Astrocyte (in vitro differentiated cells and primary cell): ENCODE measurements at regions not wholly inside any gene's neighbourhood (a gene's known extent, or its start where the extent isn't known, plus 50 kb on each side); places are given as distances from the start of the nearest gene placed in this dataset.

Experiments used
- DNase-seq: peaks from one replicate; pipeline ENCODE4 v3.0.0-alpha.2; 2010; ENCODE audit warnings: low read depth
- FAIRE-seq: peaks from 2 replicates; lab custom pipeline; 2011; peaks lifted over from hg19 to GRCh38; lab: Jason Lieb, UNC
- H2AFZ ChIP-seq: 2 replicates; pipeline ENCODE4 v1.6.0; 2012; ENCODE audit warnings: low read depth, low read length, inconsistent platforms
- H3K27ac ChIP-seq: 2 replicates; pipeline ENCODE4 v1.5.1; 2011; ENCODE audit warnings: low read depth, low read length, inconsistent platforms
- H3K27me3 ChIP-seq: 2 replicates; pipeline ENCODE4 v1.6.0; 2011; ENCODE audit warnings: low read length, inconsistent platforms; ENCODE audit not compliant: insufficient read depth
- H3K36me3 ChIP-seq: 2 replicates; pipeline ENCODE4 v1.5.1; 2011; ENCODE audit warnings: low read length, inconsistent platforms; ENCODE audit not compliant: insufficient read depth
- H3K4me1 ChIP-seq: 2 replicates; pipeline ENCODE4 v1.5.1; 2011; ENCODE audit warnings: low read length, inconsistent platforms; ENCODE audit not compliant: insufficient read depth
- H3K4me2 ChIP-seq: 2 replicates; pipeline ENCODE4 v1.6.0; 2012; ENCODE audit warnings: low read length, inconsistent platforms
- H3K4me3 ChIP-seq: 2 replicates; pipeline ENCODE4 v1.5.1; 2011; ENCODE audit warnings: low read depth, mild to moderate bottlenecking, low read length, inconsistent platforms; ENCODE audit not compliant: insufficient read depth
- H3K79me2 ChIP-seq: 2 replicates; pipeline ENCODE4 v1.6.0; 2012; ENCODE audit warnings: mild to moderate bottlenecking, low read length, inconsistent platforms; ENCODE audit not compliant: insufficient read depth
- H3K9ac ChIP-seq: 2 replicates; pipeline ENCODE4 v1.6.0; 2012; ENCODE audit warnings: mild to moderate bottlenecking, low read length, inconsistent platforms
- H3K9me3 ChIP-seq: 2 replicates; pipeline ENCODE4 v1.5.1; 2012; ENCODE audit warnings: low read depth, mild to moderate bottlenecking, low read length, inconsistent platforms; ENCODE audit not compliant: insufficient read depth
- H4K20me1 ChIP-seq: 2 replicates; pipeline ENCODE4 v1.6.0; 2012; ENCODE audit warnings: low read length, inconsistent platforms; ENCODE audit not compliant: insufficient read depth
- H3K27ac Mint-ChIP-seq: one replicate; pipeline ENCODE4 v1.8.0; 2021; ENCODE audit warnings: mild to moderate bottlenecking, mixed read lengths; ENCODE audit not compliant: unreplicated experiment
- H3K27me3 Mint-ChIP-seq: one replicate; pipeline ENCODE4 v1.8.0; 2021; ENCODE audit warnings: low read depth, mixed read lengths; ENCODE audit not compliant: unreplicated experiment
- H3K36me3 Mint-ChIP-seq: one replicate; pipeline ENCODE4 v1.8.0; 2021; ENCODE audit warnings: low read depth, mixed read lengths; ENCODE audit not compliant: unreplicated experiment
- H3K4me1 Mint-ChIP-seq: one replicate; pipeline ENCODE4 v1.8.0; 2021; ENCODE audit warnings: low read depth, mixed read lengths; ENCODE audit not compliant: unreplicated experiment
- H3K4me3 Mint-ChIP-seq: one replicate; pipeline ENCODE4 v1.8.0; 2021; ENCODE audit warnings: mild to moderate bottlenecking, moderate library complexity, mixed read lengths; ENCODE audit not compliant: unreplicated experiment
- H3K9me3 Mint-ChIP-seq: one replicate; pipeline ENCODE4 v1.8.0; 2021; ENCODE audit warnings: mild to moderate bottlenecking, mixed read lengths; ENCODE audit not compliant: unreplicated experiment
- CTCF ChIP-seq: IDR thresholded peaks from 2 replicates; pipeline ENCODE4 v1.5.1; 2011; ENCODE audit warnings: low read depth, mild to moderate bottlenecking, inconsistent platforms, low read length, moderate library complexity; ENCODE audit not compliant: insufficient read depth
- EZH2 ChIP-seq: IDR thresholded peaks from 2 replicates; pipeline ENCODE4 v1.6.1; 2012; ENCODE audit warnings: mild to moderate bottlenecking, low read length, inconsistent platforms; ENCODE audit not compliant: insufficient read depth

- Histone ChIP-seq H2AFZ (no peak overlapping the region), H3K4me1 (no peaks in the 10 kb centered on the region), H3K9me3 (no peaks in the 10 kb centered on the region), H3K9ac (no peak overlapping the region), H3K36me3 (no peaks in the 10 kb centered on the region), H3K79me2 (no peaks in the 10 kb centered on the region), H3K4me3 (no peak overlapping the region), H3K27ac (no peak overlapping the region), H4K20me1 (no peaks in the 10 kb centered on the region), H3K27me3 (no peaks in the 10 kb centered on the region), H3K4me2 (no peak overlapping the region)
- Mint-ChIP-seq H3K4me1 (peaks cover 3% of the 10 kb centered on the region), H3K4me3 (no peak overlapping the region), H3K36me3 (no peaks in the 10 kb centered on the region), H3K27me3 (peaks cover 5% of the 10 kb centered on the region), H3K9me3 (no peaks in the 10 kb centered on the region), H3K27ac (no peak overlapping the region)
- FAIRE-seq, result no peak
- no peak for TF ChIP-seq EZH2
- TF ChIP-seq CTCF, result no peak
- DNase-seq, result no peak
Observed at GRCh38 chr3:152706991-152707713, 127.8 kb upstream of the P2RY1 start.

- H3K27ac Mint-ChIP-seq, result no peak overlapping the region
- Histone ChIP-seq H3K4me1 (no peaks in the 10 kb centered on the region), H3K4me3 (no peak overlapping the region), H3K9ac (no peak overlapping the region), H3K36me3 (no peaks in the 10 kb centered on the region), H3K4me2 (no peak overlapping the region), H2AFZ (no peak overlapping the region), H3K79me2 (no peaks in the 10 kb centered on the region), H4K20me1 (no peaks in the 10 kb centered on the region), H3K27ac (no peak overlapping the region), H3K27me3 (no peaks in the 10 kb centered on the region), H3K9me3 (no peaks in the 10 kb centered on the region)
- H3K36me3 Mint-ChIP-seq, result no peaks in the 10 kb centered on the region
- H3K4me3 Mint-ChIP-seq, result no peak overlapping the region
- H3K9me3 Mint-ChIP-seq, result no peaks in the 10 kb centered on the region
- DNase-seq, result no peak
- peaks cover 3% of the 10 kb centered on the region for H3K4me1 Mint-ChIP-seq
- no peak for TF ChIP-seq CTCF
- no peak for TF ChIP-seq EZH2
- peaks cover 5% of the 10 kb centered on the region for H3K27me3 Mint-ChIP-seq
- FAIRE-seq, result no peak
Observed at GRCh38 chr3:152709659-152710058, 125.3 kb upstream of the P2RY1 start.

- H3K9me3 ChIP-seq, result no peaks in the 10 kb centered on the region
- Mint-ChIP-seq H3K27ac (no peak overlapping the region), H3K9me3 (no peaks in the 10 kb centered on the region), H3K4me3 (no peak overlapping the region), H3K36me3 (no peaks in the 10 kb centered on the region), H3K27me3 (peaks cover 5% of the 10 kb centered on the region), H3K4me1 (peaks cover 3% of the 10 kb centered on the region)
- H3K4me1 ChIP-seq, result no peaks in the 10 kb centered on the region
- no peaks in the 10 kb centered on the region for H3K27me3 ChIP-seq
- no peak overlapping the region for H3K27ac ChIP-seq
- H3K4me3 ChIP-seq, result no peak overlapping the region
- H4K20me1 ChIP-seq, result no peaks in the 10 kb centered on the region
- no peak for TF ChIP-seq CTCF
- H3K79me2 ChIP-seq, result no peaks in the 10 kb centered on the region
- no peak overlapping the region for H3K4me2 ChIP-seq
- no peak overlapping the region for H3K9ac ChIP-seq
- FAIRE-seq (no peak), DNase-seq (no peak)
- no peak overlapping the region for H2AFZ ChIP-seq
- H3K36me3 ChIP-seq, result no peaks in the 10 kb centered on the region
Observed at GRCh38 chr3:152710549-152710948, 124.4 kb upstream of the P2RY1 start.
